ENCODE measurements at regions not wholly inside any gene's neighbourhood (a gene's known extent, or its start where the extent isn't known, plus 50 kb on each side); places are given as distances from the start of the nearest gene placed in this dataset.
"Not testable (repeated sequence)": the region's sequence is repeated elsewhere in the genome, so short reads cannot be mapped to it uniquely, and the experiment has no call there.

- DNase-seq (ENCODE audit: low spot score), result no peak
Measured at GRCh38 chr16:64724339-64724738, 397.5 kb downstream of the CDH11 start.

GRCh38 chr16:64718486-64718885 lies 403.4 kb downstream of the CDH11 start:
- no peak for DNase-seq (ENCODE audit: low spot score)

- DNase-seq (ENCODE audit: low spot score), result no peak
Measured at GRCh38 chr16:64717871-64718270, 404.0 kb downstream of the CDH11 start.

GRCh38 chr16:64715624-64716023 lies 406.2 kb downstream of the CDH11 start:
- DNase-seq (ENCODE audit: low spot score), result no peak

- no peak for DNase-seq (ENCODE audit: low spot score)
Measured at GRCh38 chr16:64712026-64712425, 409.8 kb downstream of the CDH11 start.

- DNase-seq (ENCODE audit: low spot score), result no peak
Measured at GRCh38 chr16:64711596-64711995, 410.3 kb downstream of the CDH11 start.

- no peak for DNase-seq (ENCODE audit: low spot score)
Measured at GRCh38 chr16:64711026-64711425, 410.8 kb downstream of the CDH11 start.

- DNase-seq (ENCODE audit: low spot score), result no peak
Measured at GRCh38 chr16:64705443-64705842, 416.4 kb downstream of the CDH11 start.

GRCh38 chr16:64704386-64704785 lies 417.5 kb downstream of the CDH11 start:
- DNase-seq (ENCODE audit: low spot score), result no peak

GRCh38 chr16:64702415-64702814 lies 419.4 kb downstream of the CDH11 start:
- DNase-seq (ENCODE audit: low spot score), result no peak

GRCh38 chr16:64700628-64701027 lies 421.2 kb downstream of the CDH11 start:
- no peak for DNase-seq (ENCODE audit: low spot score)

GRCh38 chr16:64696866-64697265 lies 425.0 kb downstream of the CDH11 start:
- DNase-seq (ENCODE audit: low spot score), result no peak

GRCh38 chr16:64695684-64696083 lies 426.2 kb downstream of the CDH11 start:
- DNase-seq (ENCODE audit: low spot score), result no peak

- no peak for DNase-seq (ENCODE audit: low spot score)
Measured at GRCh38 chr16:64693946-64694345, 427.9 kb downstream of the CDH11 start.

GRCh38 chr16:64687786-64688185 lies 434.1 kb downstream of the CDH11 start:
- no peak for DNase-seq (ENCODE audit: low spot score)

GRCh38 chr16:64687123-64687522 lies 434.7 kb downstream of the CDH11 start:
- DNase-seq (ENCODE audit: low spot score), result no peak

GRCh38 chr16:64679976-64680690 lies 441.7 kb downstream of the CDH11 start:
- no peak for DNase-seq (ENCODE audit: low spot score)

- no peak for DNase-seq (ENCODE audit: low spot score)
Measured at GRCh38 chr16:64669573-64669972, 452.3 kb downstream of the CDH11 start.

- DNase-seq (ENCODE audit: low spot score), result no peak
Measured at GRCh38 chr16:64667334-64667877, 454.5 kb downstream of the CDH11 start.

GRCh38 chr16:64662312-64662711 lies 459.6 kb downstream of the CDH11 start:
- not testable (repeated sequence) for DNase-seq (ENCODE audit: low spot score)

GRCh38 chr16:64659866-64660265 lies 462.0 kb downstream of the CDH11 start:
- no peak for DNase-seq (ENCODE audit: low spot score)

GRCh38 chr16:64657316-64658011 lies 464.4 kb downstream of the CDH11 start:
- DNase-seq (ENCODE audit: low spot score), result no peak

- peak; percentile 8 for DNase-seq (ENCODE audit: low spot score)
Measured at GRCh38 chr16:64656471-64656870, 465.4 kb downstream of the CDH11 start.
